CD14-positive monocyte (primary cell): ENCODE measurements at regions not wholly inside any gene's neighbourhood (a gene's known extent, or its start where the extent isn't known, plus 50 kb on each side); places are given as distances from the start of the nearest gene placed in this dataset.

Experiments
- DNase-seq, 3 donors: peaks; one replicate each; pipeline ENCODE4 v3.0.0-alpha.2; 2011 to 2022
- H2AFZ ChIP-seq: 2 replicates; pipeline ENCODE4 v1.6.0; 2012; ENCODE audit warnings: mild to moderate bottlenecking, low read depth, low read length, inconsistent platforms; ENCODE audit not compliant: insufficient read depth, poor library complexity, severe bottlenecking
- H3K27ac ChIP-seq, 2 donors: 1 replicate in 1 of 2; 2 replicates in 1 of 2; pipeline ENCODE4 v1.5.1; 2012 to 2013; ENCODE audit warnings: low read length in 2 of 2, control low read depth in 1 of 2, inconsistent platforms in 1 of 2, low read depth in 1 of 2, mild to moderate bottlenecking in 1 of 2
- H3K27me3 ChIP-seq, 2 donors: one replicate each; pipeline versions ENCODE4 v1.6.0 to v1.6.1; 2011 to 2013; ENCODE audit warnings: low read length in 2 of 2; ENCODE audit not compliant: control insufficient read depth in 2 of 2, insufficient read depth in 2 of 2
- H3K36me3 ChIP-seq, 2 donors: replicated peaks in 1 of 2; 1 replicate in 1 of 2; 2 replicates in 1 of 2; pipeline versions ENCODE4 v1.5.1 to v1.6.1; 2012 to 2013; ENCODE audit warnings: low read length in 2 of 2, control low read depth in 1 of 2, inconsistent platforms in 1 of 2, mild to moderate bottlenecking in 1 of 2; ENCODE audit not compliant: insufficient read depth in 2 of 2, control insufficient read depth in 1 of 2
- H3K4me1 ChIP-seq, 2 donors: 1 replicate in 1 of 2; 2 replicates in 1 of 2; pipeline versions ENCODE4 v1.5.1 to v1.6.1; 2012 to 2013; ENCODE audit warnings: low read length in 2 of 2, control low read depth in 1 of 2, inconsistent platforms in 1 of 2, mild to moderate bottlenecking in 1 of 2, moderate library complexity in 1 of 2; ENCODE audit not compliant: insufficient read depth in 2 of 2, control insufficient read depth in 1 of 2
- H3K4me2 ChIP-seq: replicated peaks from 2 replicates; pipeline ENCODE3; 2012; ENCODE audit warnings: low read length, moderate library complexity, mild to moderate bottlenecking; ENCODE audit not compliant: poor library complexity, severe bottlenecking; ENCODE audit errors: extremely low read depth
- H3K4me3 ChIP-seq, 3 experiments: fragments of 200-600 bp in 1 of 3; sonication (generic) in 1 of 3; replicated peaks in 1 of 3; 1 replicate in 2 of 3; 2 replicates in 1 of 3; pipeline ENCODE4 v1.5.1; 2011 to 2013; ENCODE audit warnings: low read length in 3 of 3, mild to moderate bottlenecking in 3 of 3, control low read depth in 2 of 3, low read depth in 2 of 3, inconsistent platforms in 1 of 3, moderate library complexity in 1 of 3
- H3K79me2 ChIP-seq: 2 replicates; pipeline ENCODE4 v1.6.0; 2012; ENCODE audit warnings: mild to moderate bottlenecking, control low read depth, inconsistent platforms, low read length, moderate library complexity; ENCODE audit not compliant: insufficient read depth
- H3K9ac ChIP-seq: 2 replicates; pipeline ENCODE4 v1.6.0; 2017; ENCODE audit warnings: low read length, mild to moderate bottlenecking; ENCODE audit not compliant: insufficient read depth, poor library complexity, severe bottlenecking
- H3K9me3 ChIP-seq, 2 donors: replicated peaks in 1 of 2; 1 replicate in 1 of 2; 2 replicates in 1 of 2; pipeline versions ENCODE4 v1.5.1 to v1.6.1; 2012 to 2013; ENCODE audit warnings: low read length in 2 of 2, control low read depth in 1 of 2; ENCODE audit not compliant: control insufficient read depth in 1 of 2, insufficient read depth in 1 of 2
- H4K20me1 ChIP-seq: 2 replicates; pipeline ENCODE4 v1.6.0; 2012; ENCODE audit warnings: mild to moderate bottlenecking, low read length, control low read depth, moderate library complexity; ENCODE audit not compliant: insufficient read depth
- H3K27ac Mint-ChIP-seq, 7 donors: one replicate each; pipeline ENCODE4 v1.8.0; 2020; ENCODE audit warnings: mild to moderate bottlenecking in 7 of 7, mixed read lengths in 7 of 7, moderate library complexity in 6 of 7, inconsistent platforms in 2 of 7
- H3K27me3 Mint-ChIP-seq, 3 donors: one replicate each; pipeline ENCODE4 v1.8.0; 2021 to 2022; ENCODE audit warnings: low read depth in 3 of 3, mild to moderate bottlenecking in 3 of 3, mixed read lengths in 3 of 3, moderate library complexity in 3 of 3, inconsistent platforms in 1 of 3
- H3K36me3 Mint-ChIP-seq, 2 donors: one replicate each; pipeline ENCODE4 v1.8.0; 2020; ENCODE audit warnings: mixed read lengths in 2 of 2, inconsistent platforms in 1 of 2, mild to moderate bottlenecking in 1 of 2
- H3K4me1 Mint-ChIP-seq: one replicate; pipeline ENCODE4 v1.8.0; 2020; ENCODE audit warnings: mild to moderate bottlenecking, mixed read lengths
- H3K4me3 Mint-ChIP-seq, 2 donors: one replicate each; pipeline ENCODE4 v1.8.0; 2020; ENCODE audit warnings: mild to moderate bottlenecking in 2 of 2, mixed read lengths in 2 of 2, moderate library complexity in 1 of 2
- H3K9me3 Mint-ChIP-seq, 7 donors: one replicate each; pipeline ENCODE4 v1.8.0; 2020 to 2022; ENCODE audit warnings: mixed read lengths in 7 of 7, mild to moderate bottlenecking in 6 of 7, moderate library complexity in 6 of 7, inconsistent platforms in 2 of 7
- WGBS: methylation state at CpG from one replicate; pipeline ENCODE4 v1.1.5; 2013; ENCODE audit warnings: missing lambda C conversion rate; ENCODE audit not compliant: insufficient coverage; 5-methylcytosine and 5-hydroxymethylcytosine counted together
- intact Hi-C, 2 donors: fragments of 100-400 bp; cut with micrococcal nuclease; formaldehyde crosslinking; loops; one replicate each; pipeline versions ENCODE4 v1.15.0 to v1.15.1; 2023
- TF ChIP-seq, protein P1 (sequence below): fragments of 200-600 bp; IDR thresholded peaks from one replicate; pipeline ENCODE4 v1.8.0; 2022; ENCODE audit warnings: antibody characterized with exemption, mild to moderate bottlenecking

DNA sequence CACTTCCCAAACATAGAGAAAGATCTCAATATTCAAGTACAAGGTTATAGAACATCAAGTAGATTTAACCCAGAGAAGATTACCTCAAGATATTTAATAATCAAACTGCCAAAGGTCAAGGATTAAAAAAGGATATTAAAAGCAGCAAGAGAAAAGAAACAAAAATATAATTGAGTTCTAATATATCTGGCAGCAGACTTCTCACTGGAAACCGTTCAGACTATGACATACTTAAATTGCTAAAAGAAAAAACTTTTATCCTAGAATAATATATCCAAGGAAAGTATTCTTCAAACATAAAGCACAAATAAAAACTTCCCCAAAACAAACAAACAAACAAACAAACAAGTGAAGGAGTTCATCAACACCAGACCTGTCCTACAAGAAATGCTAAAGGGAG lies 92.4 kb downstream of the FSCB start:
- Histone ChIP-seq H3K4me2 (no peak overlapping the region), H3K4me3 (no peak overlapping the region), H3K27ac (no peak overlapping the region), H2AFZ (no peak overlapping the region), H3K27me3 (no peaks in the 10 kb centered on the region), H3K9ac (no peak overlapping the region), H3K4me1 (no peaks in the 10 kb centered on the region), H4K20me1 (no peaks in the 10 kb centered on the region), H3K9me3 (peaks cover 14 to 17% of the 10 kb centered on the region in 2 donors), H3K79me2 (no peaks in the 10 kb centered on the region), H3K36me3 (no peaks in the 10 kb centered on the region)
- Mint-ChIP-seq H3K36me3 (no peaks in the 10 kb centered on the region), H3K27me3 (no peaks in the 10 kb centered on the region), H3K27ac (no peak overlapping the region), H3K4me1 (no peaks in the 10 kb centered on the region), H3K9me3 (peaks cover 2 to 16% (median 6%) of the 10 kb centered on the region in 7 donors), H3K4me3 (no peak overlapping the region)
- DNase-seq = no peak
- WGBS = no CpG with 5 or more reads among the region's 1 CpG
- TF ChIP-seq, protein P1, sequence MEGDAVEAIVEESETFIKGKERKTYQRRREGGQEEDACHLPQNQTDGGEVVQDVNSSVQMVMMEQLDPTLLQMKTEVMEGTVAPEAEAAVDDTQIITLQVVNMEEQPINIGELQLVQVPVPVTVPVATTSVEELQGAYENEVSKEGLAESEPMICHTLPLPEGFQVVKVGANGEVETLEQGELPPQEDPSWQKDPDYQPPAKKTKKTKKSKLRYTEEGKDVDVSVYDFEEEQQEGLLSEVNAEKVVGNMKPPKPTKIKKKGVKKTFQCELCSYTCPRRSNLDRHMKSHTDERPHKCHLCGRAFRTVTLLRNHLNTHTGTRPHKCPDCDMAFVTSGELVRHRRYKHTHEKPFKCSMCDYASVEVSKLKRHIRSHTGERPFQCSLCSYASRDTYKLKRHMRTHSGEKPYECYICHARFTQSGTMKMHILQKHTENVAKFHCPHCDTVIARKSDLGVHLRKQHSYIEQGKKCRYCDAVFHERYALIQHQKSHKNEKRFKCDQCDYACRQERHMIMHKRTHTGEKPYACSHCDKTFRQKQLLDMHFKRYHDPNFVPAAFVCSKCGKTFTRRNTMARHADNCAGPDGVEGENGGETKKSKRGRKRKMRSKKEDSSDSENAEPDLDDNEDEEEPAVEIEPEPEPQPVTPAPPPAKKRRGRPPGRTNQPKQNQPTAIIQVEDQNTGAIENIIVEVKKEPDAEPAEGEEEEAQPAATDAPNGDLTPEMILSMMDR = no peak
- intact Hi-C loops = no loop called here

DNA sequence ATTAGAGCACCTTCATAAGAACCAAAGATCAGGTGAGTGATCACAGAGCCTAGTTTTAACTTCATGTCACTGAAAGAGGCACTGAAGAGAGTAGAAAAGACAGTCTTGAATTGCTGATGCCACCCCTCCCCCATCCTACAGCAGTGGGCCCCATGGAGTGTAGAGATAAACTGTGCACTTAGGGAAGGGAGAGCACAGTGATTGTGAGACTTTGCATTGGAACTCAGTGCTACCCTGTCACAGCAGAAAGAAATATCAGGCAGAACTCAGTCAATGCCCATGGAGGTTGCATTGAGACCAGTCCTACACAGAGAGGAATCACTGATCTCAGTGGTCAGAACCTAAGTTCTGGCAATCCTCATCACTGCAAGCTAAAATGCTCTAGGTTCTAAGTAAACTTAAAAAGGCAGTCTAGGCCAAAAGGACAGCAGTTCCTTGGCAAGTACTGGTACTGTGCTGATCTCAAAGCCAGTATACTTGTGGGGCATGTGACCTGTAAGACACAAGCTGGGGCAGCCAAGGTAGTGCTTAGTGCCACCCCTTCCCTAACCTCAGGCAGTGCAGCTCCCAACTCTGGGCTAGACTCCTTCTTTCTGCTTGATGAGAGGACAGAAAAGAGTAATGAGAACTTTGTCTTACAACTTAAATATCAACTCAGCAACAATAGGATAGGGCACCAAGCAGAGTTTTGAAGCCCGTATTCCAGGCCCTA lies 94.1 kb downstream of the FSCB start:
- H4K20me1 ChIP-seq = no peaks in the 10 kb centered on the region
- TF ChIP-seq, protein P1 = no peak
- H3K27ac ChIP-seq = no peak overlapping the region
- intact Hi-C loops = no loop called here
- H3K4me3 ChIP-seq = no peak overlapping the region
- no peak for DNase-seq
- peaks cover 0 to 11% (median 5%) of the 10 kb centered on the region in 7 donors for H3K9me3 Mint-ChIP-seq
- no peak overlapping the region for H3K9ac ChIP-seq
- no peaks in the 10 kb centered on the region for H3K27me3 Mint-ChIP-seq
- H3K27me3 ChIP-seq = no peaks in the 10 kb centered on the region
- H3K36me3 ChIP-seq = no peaks in the 10 kb centered on the region
- H3K9me3 ChIP-seq = peaks cover 11 to 14% of the 10 kb centered on the region in 2 donors
- H3K4me3 Mint-ChIP-seq = no peak overlapping the region
- WGBS = 83% methylated on average over 1 of the region's 1 CpG
- H3K4me2 ChIP-seq = no peak overlapping the region
- H3K79me2 ChIP-seq = no peaks in the 10 kb centered on the region
- no peaks in the 10 kb centered on the region for H3K36me3 Mint-ChIP-seq
- H3K27ac Mint-ChIP-seq = no peak overlapping the region
- no peaks in the 10 kb centered on the region for H3K4me1 ChIP-seq
- H3K4me1 Mint-ChIP-seq = no peaks in the 10 kb centered on the region
- no peak overlapping the region for H2AFZ ChIP-seq
